Osteoblast (primary cell): ENCODE measurements at regions not wholly inside any gene's neighbourhood (a gene's known extent, or its start where the extent isn't known, plus 50 kb on each side); places are given as distances from the start of the nearest gene placed in this dataset.

Experiments
- DNase-seq: peaks from one replicate; pipeline ENCODE4 v3.0.0; 2011; ENCODE audit warnings: low spot score, mixed read lengths; ENCODE audit not compliant: insufficient read length; ENCODE audit errors: missing footprints
- H2AFZ ChIP-seq: 2 replicates; pipeline ENCODE4 v1.6.0; 2011; ENCODE audit warnings: mild to moderate bottlenecking, low read length
- H3K27ac ChIP-seq: 2 replicates; pipeline ENCODE4 v1.5.1; 2011; ENCODE audit warnings: mild to moderate bottlenecking, low read depth, low read length, moderate library complexity
- H3K27me3 ChIP-seq: 2 replicates; pipeline ENCODE4 v1.6.0; 2012; ENCODE audit warnings: mild to moderate bottlenecking, control low read depth, inconsistent platforms, low read length, moderate library complexity; ENCODE audit not compliant: insufficient read depth
- H3K36me3 ChIP-seq: 2 replicates; pipeline ENCODE4 v1.5.1; 2011; ENCODE audit warnings: mild to moderate bottlenecking, low read length, control low read depth, moderate library complexity; ENCODE audit not compliant: insufficient read depth
- H3K4me1 ChIP-seq: 2 replicates; pipeline ENCODE4 v1.5.1; 2011; ENCODE audit warnings: mild to moderate bottlenecking, low read length, control low read depth, moderate library complexity; ENCODE audit not compliant: insufficient read depth
- H3K4me2 ChIP-seq: 2 replicates; pipeline ENCODE4 v1.6.0; 2011; ENCODE audit warnings: mild to moderate bottlenecking, low read length; ENCODE audit not compliant: insufficient read depth
- H3K4me3 ChIP-seq: fragments of 200-600 bp; sonication (generic); 3 replicates; pipeline ENCODE4 v1.5.1; 2012; ENCODE audit warnings: mild to moderate bottlenecking, low read length, inconsistent platforms; ENCODE audit not compliant: insufficient read depth
- H3K79me2 ChIP-seq: 2 replicates; pipeline ENCODE4 v1.6.0; 2012; ENCODE audit warnings: mild to moderate bottlenecking, low read length, control low read depth, inconsistent platforms; ENCODE audit not compliant: insufficient read depth
- H3K9me3 ChIP-seq: 2 replicates; pipeline ENCODE4 v1.5.1; 2011; ENCODE audit warnings: low read depth, low read length, control low read depth
- H4K20me1 ChIP-seq: 2 replicates; pipeline ENCODE4 v1.6.0; 2012; ENCODE audit warnings: mild to moderate bottlenecking, low read length, control low read depth; ENCODE audit not compliant: insufficient read depth
- TF ChIP-seq, protein P1 (sequence below): IDR thresholded peaks from 2 replicates; pipeline ENCODE4 v1.5.1; 2011; ENCODE audit warnings: mild to moderate bottlenecking, low read depth, low read length, moderate library complexity; ENCODE audit errors: extremely low read depth

DNA sequence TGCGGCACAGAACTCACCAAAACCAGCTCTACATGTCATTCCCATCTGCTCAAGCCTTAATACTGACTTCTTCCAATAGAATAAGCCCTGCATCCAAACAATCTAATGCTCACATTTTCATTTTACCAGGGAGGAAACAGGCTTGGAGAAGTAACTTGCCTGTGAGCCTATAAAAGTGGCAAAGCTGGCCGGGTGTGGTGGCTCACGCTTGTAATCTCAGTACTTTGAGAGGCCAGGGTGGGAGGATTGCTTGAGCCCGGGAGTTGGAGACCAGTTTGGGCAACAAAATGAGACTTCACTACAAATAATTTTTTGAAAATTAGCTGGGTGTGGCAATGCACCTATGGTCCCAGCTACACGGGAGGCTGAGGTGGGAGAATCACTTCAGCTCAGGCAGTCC is 133.7 kb downstream of the LY86 start:
- Histone ChIP-seq H4K20me1 (no peaks in the 10 kb centered on the region), H3K79me2 (no peaks in the 10 kb centered on the region), H3K4me3 (no peak overlapping the region), H3K27me3 (no peaks in the 10 kb centered on the region), H3K4me1 (peaks cover 14% of the 10 kb centered on the region), H3K9me3 (no peaks in the 10 kb centered on the region), H3K36me3 (no peaks in the 10 kb centered on the region), H3K4me2 (no peak overlapping the region), H2AFZ (no peak overlapping the region), H3K27ac (no peak overlapping the region)
- TF ChIP-seq, protein P1, sequence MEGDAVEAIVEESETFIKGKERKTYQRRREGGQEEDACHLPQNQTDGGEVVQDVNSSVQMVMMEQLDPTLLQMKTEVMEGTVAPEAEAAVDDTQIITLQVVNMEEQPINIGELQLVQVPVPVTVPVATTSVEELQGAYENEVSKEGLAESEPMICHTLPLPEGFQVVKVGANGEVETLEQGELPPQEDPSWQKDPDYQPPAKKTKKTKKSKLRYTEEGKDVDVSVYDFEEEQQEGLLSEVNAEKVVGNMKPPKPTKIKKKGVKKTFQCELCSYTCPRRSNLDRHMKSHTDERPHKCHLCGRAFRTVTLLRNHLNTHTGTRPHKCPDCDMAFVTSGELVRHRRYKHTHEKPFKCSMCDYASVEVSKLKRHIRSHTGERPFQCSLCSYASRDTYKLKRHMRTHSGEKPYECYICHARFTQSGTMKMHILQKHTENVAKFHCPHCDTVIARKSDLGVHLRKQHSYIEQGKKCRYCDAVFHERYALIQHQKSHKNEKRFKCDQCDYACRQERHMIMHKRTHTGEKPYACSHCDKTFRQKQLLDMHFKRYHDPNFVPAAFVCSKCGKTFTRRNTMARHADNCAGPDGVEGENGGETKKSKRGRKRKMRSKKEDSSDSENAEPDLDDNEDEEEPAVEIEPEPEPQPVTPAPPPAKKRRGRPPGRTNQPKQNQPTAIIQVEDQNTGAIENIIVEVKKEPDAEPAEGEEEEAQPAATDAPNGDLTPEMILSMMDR: no peak
- no peak for DNase-seq

DNA sequence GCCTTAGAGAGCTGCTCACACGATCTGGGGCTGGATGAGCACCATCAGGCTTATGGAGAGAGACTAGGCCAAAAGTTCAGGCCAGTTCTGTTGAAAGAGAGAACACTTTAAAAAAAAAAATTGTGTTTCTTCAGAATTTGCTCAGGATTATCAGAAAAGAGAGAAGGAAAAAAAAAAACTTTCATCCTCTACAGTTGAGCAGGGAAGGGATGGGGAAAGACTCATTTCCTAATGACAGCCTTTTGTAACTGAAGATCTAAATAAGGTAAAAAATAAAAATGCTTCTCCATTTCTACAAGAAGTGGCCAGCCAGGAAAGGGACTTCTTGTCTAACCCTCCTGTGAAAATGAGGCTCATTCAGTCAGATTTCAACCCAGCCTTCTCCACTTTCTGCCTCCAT is 134.8 kb downstream of the LY86 start:
- Histone ChIP-seq H4K20me1 (no peaks in the 10 kb centered on the region), H3K9me3 (no peaks in the 10 kb centered on the region), H3K27me3 (no peaks in the 10 kb centered on the region), H2AFZ (peak overlapping the region; percentile 97), H3K36me3 (no peaks in the 10 kb centered on the region), H3K4me2 (peak overlapping the region; percentile 88), H3K4me3 (peak overlapping the region; percentile 71), H3K27ac (peak overlapping the region; percentile 72), H3K79me2 (no peaks in the 10 kb centered on the region), H3K4me1 (peaks cover 14% of the 10 kb centered on the region)
- DNase-seq: no peak
- TF ChIP-seq, protein P1: no peak

DNA sequence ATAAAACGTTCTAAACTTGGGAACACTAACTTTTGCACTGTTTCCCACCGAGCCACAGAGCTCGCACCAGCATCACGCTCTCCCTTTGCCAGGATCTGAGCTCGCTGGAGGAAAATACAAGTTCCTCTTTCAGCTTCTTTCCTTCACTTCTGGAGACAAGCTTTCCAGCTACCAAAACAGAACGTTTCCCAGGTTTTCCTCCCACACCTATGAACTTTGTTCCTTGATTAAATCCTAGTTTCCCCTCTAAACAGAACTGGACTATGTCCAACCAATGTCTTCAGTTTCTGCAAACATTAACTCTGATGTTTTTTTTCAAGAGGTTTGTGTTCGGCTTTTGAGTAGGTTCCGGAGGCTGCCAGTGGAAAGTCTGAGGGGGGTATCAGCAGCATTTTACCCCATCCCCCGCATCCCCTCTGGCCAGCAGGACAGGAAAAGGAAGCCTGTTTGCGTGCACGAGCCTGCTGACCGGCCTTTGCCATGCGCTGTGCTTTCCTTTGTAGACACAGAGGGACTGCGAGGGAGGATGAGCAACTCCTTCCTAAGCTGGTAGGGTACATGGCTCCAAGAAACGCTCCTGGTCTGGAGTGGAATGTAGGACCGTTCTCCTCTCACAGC is 135.5 kb downstream of the LY86 start:
- H3K4me2 ChIP-seq: peak overlapping the region; percentile 88
- peak overlapping the region; percentile 97 for H2AFZ ChIP-seq
- H3K9me3 ChIP-seq: no peaks in the 10 kb centered on the region
- DNase-seq: peak; percentile 96
- TF ChIP-seq, protein P1: no peak
- H3K79me2 ChIP-seq: no peaks in the 10 kb centered on the region
- peak overlapping the region; percentile 71 for H3K4me3 ChIP-seq
- H4K20me1 ChIP-seq: no peaks in the 10 kb centered on the region
- H3K27ac ChIP-seq: peak overlapping the region; percentile 72
- no peaks in the 10 kb centered on the region for H3K36me3 ChIP-seq
- H3K4me1 ChIP-seq: peaks cover 14% of the 10 kb centered on the region
- H3K27me3 ChIP-seq: no peaks in the 10 kb centered on the region

DNA sequence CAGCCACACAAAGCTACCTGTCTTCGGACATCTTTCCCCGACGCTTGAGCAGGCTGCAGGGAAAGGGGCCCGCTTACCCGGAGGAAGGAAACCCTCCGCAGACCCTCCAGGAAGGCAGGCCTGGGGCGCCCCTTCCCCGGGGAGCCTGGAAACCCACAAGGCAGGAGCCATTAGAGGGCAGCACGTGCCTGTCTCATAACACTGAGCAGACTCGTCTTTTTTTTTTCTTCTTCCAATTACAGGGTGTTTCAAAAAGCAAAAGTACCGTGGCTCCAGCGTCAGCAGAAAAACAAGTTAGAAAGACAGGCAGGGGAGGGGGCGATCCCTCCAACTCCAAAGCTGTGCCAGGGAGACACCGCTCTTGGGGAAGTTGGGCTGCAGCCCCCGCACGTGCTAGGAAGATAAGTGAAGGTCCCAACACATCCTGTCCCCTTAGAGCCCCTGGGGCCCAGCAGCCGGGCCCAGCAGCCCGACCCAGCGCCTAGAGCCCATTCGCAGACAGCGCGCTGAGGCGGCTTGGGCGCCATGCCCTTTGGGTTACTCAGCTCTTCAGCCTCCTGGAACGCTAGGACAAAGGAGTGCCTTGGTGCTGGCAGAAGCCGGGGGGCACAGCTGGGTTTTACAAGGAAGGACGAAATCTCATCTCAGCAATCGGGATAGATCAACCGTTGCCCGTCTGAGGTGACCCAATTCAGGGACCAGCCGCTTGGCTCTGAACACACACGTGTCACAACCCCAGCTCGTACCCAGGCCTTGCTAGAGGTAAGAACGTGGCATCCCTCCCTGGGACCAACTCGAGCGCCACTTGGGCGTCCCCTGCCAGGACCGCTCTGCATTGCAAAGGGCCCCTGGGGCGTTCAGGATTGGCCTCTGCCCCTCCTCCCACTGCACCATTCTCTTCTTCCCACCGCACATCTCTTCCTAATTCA is 136.3 kb downstream of the LY86 start:
- Histone ChIP-seq H3K9me3 (no peaks in the 10 kb centered on the region), H2AFZ (peak overlapping the region; percentile 97), H3K4me1 (peaks cover 14% of the 10 kb centered on the region), H3K4me2 (peak overlapping the region; percentile 88), H3K4me3 (peak overlapping the region; percentile 71), H3K36me3 (no peaks in the 10 kb centered on the region), H4K20me1 (no peaks in the 10 kb centered on the region), H3K27me3 (no peaks in the 10 kb centered on the region), H3K27ac (peak overlapping the region; percentile 72), H3K79me2 (no peaks in the 10 kb centered on the region)
- peak; percentile 96 for DNase-seq
- TF ChIP-seq, protein P1: peak; percentile 74
